ENCODE measurements at regions not wholly inside any gene's neighbourhood (a gene's known extent, or its start where the extent isn't known, plus 50 kb on each side); places are given as distances from the start of the nearest gene placed in this dataset.

DNA sequence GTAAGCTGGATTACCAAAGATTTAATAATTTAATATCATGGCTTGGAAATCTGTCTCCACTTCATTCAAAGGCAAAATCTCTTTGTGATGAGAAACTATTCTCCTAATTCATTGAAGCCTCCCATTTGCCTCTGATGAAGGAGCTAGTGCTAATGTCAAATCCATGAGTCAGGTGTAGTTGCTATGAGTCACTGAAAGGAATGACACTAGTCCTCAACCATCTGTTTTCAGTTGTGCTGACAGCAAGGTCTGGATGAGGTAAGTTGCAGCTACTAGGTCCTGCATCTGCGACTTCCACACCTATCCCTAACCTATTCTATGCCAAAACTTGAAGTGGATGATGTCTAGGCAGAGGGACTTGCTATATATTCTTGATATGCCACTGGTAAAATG lies 324.0 kb upstream of the UBE2E3 start:
- no peak for DNase-seq

- no peak for DNase-seq
Observed at GRCh38 chr2:180655842-180656454, 324.5 kb upstream of the UBE2E3 start.

DNA sequence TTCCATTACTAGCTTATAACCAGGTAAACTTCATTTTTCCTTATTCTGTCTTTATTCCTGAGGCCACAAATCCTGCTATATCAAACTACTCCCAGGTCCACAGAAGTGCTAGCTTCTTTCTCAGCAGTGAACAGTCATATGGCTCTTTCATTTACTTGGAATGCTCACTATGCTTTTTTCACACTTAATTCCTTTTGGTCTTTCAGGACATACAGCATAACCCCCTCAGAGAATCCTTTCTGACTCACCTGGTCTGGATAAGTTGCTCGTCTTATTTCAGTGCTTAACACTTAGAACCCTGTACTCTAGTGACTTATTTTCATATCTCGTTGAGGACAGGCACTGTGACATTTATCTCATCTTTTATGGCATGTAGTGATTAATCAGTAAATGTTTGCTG lies 325.0 kb upstream of the UBE2E3 start:
- no peak for DNase-seq

GRCh38 chr2:180653481-180653880 lies 326.9 kb upstream of the UBE2E3 start:
- DNase-seq, result no peak

GRCh38 chr2:180652794-180653193 lies 327.6 kb upstream of the UBE2E3 start:
- no peak for DNase-seq

- DNase-seq, result no peak
Observed at GRCh38 chr2:180651596-180651995, 328.8 kb upstream of the UBE2E3 start.

GRCh38 chr2:180647621-180648020 lies 332.8 kb upstream of the UBE2E3 start:
- no peak for DNase-seq

GRCh38 chr2:180647221-180647620 lies 333.2 kb upstream of the UBE2E3 start:
- no peak for DNase-seq

DNA sequence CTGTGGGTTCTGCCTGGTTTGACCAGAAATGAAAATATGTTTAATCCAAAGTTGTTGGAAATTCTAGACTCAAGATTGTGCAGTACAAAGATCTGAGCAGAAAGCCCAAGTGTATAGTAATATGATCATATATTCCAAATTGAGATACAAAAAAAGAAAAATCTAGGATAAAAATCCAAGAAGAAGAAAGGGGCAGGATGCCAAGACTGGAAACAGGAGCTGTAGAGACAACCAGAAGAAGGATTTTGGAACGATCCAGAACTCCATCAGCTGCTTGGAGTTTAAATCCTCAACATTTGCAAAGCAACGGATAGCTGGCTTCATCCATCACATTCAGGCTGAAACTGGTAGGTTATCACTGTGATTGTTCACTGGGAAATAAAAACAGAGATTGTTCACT lies 333.6 kb upstream of the UBE2E3 start:
- no peak for DNase-seq

DNA sequence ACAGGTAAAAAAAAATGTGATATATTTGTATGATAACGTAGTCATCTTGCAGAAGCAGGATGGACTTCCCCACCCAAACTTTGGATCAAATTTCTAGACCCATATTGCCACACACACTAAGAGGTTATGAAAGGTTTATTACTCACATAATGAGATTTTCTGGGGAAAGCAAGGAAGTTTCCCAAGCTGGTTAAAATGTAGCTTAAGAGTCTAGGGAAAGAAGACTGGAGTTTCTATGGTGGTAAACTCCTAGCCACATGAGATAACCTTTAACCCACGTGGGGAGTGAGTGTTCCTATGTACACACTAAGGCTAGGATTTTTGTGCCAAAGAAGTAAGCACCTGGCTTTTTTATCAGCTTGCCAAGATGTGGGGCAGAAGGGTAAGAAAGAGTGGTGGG lies 335.7 kb upstream of the UBE2E3 start:
- no peak for DNase-seq

GRCh38 chr2:180630756-180631155 lies 349.6 kb upstream of the UBE2E3 start:
- no peak for DNase-seq

GRCh38 chr2:180625006-180625844 lies 355.2 kb upstream of the UBE2E3 start:
- no peak for DNase-seq

GRCh38 chr2:180621941-180622918 lies 358.2 kb upstream of the UBE2E3 start:
- no peak for DNase-seq

DNA sequence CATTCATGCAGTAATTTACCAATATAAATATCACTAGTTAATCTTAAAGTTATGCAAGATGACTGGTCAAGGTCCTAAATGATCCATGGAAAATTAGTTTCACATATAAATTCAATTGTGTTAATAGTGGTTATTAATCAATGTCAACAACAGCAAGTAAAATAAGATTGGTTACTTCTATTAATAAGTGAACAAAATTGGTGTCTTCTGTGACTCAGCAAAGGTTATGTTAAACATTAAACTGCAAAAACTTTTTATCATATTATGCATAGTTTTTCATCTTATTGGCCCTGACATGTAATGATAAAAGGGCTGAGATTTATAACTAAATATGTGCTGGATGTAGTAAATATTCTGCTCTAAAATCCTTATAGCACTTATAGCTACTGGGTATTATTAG lies 359.0 kb upstream of the UBE2E3 start:
- no peak for DNase-seq

DNA sequence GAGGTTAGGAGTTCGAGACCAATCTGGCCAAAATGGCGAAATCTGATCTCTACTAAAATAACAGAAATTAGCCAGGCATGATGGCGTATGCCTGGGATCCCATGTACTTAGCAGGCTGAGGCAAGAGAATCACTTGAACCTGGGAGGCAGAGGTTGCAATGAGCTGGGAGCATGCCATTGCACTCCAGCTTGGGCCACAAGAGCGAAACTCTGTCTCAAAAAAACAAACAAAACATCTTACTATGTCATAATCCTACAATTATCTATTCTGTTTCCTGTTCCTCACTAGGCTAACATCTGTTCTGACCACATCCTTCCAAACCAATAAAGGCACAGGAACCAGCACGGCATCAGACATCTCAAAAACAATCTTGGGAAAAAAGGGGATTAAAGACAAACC lies 361.8 kb upstream of the UBE2E3 start:
- DNase-seq, result no peak

GRCh38 chr2:180614776-180615175 lies 365.6 kb upstream of the UBE2E3 start:
- no peak for DNase-seq

DNA sequence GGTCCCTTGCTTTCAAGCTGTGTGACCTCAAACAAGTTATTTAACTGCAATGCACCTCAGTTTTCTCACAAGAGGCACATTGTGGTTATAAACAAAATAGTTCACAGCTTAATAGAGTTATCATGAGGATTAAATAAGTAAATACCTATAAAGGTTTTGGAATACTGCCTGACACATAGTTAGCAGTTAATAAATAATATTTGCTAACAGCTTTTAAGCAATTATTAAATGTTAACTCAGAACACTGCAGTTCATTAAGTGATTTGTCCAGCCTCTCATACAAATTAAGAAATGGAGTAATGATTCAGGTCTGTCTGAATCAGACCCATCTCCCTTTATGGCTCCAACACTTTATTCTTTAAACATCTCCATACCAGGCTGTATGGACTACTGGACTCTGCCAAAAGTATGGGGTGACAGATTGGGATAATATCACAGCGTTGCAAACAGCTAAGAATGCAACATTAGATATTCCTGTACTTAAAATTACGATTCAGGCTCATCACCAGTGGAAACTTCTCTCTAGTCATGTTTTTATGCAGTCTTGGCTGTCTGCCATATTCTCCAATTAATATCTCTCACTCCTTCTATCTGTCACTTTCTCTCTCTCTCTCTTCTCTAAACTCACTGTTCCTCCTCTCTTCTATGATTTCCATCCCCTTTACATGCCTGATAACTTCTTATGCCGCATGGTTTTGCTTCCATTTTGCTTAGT lies 370.6 kb upstream of the UBE2E3 start:
- DNase-seq, result no peak

DNA sequence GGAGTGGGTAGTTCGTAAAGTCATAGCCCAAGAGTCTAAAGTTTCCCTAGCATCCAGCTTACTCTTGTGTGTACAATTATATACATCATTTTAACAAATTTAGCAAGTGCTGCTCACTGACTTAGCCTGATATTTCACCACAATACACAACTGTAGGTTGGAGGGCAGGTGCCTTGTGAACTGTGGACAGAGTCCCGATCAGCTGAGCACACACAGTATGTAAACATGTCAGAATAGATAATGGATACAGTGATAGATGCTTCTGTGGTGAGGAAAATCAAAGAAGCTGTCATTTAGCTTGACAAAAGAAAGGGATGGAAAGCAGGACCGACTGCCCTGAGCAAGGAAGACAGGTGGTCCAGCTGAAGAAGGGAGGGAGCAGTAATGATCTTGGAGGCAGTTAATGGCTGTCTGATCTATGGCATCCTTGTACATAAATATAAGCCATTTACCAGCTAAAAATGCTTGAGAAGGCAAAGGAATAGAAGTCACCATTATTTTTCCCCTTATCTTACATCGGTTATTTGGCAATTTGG lies 372.8 kb upstream of the UBE2E3 start:
- no peak for DNase-seq

DNA sequence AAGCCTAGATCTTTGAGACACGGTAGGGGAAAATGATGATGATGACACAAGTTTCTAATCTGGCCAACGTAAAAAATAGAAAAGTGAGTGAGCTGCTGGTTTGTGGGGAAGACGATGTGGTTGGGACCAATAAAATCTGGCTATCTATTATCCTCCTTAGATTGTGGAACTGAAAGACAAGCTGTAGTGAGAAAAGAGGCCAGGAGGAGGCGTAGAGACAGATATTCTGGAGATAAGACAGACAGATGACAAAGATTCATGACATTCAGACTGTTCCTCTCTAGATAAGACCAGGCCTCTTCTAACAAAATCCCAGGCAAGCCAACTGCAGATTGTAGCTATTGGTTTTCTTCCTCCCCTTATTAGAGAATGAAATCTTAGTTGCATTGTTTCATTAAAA lies 376.3 kb upstream of the UBE2E3 start:
- DNase-seq, result no peak

- DNase-seq, result no peak
Observed at GRCh38 chr2:180601016-180601415, 379.4 kb upstream of the UBE2E3 start.

DNA sequence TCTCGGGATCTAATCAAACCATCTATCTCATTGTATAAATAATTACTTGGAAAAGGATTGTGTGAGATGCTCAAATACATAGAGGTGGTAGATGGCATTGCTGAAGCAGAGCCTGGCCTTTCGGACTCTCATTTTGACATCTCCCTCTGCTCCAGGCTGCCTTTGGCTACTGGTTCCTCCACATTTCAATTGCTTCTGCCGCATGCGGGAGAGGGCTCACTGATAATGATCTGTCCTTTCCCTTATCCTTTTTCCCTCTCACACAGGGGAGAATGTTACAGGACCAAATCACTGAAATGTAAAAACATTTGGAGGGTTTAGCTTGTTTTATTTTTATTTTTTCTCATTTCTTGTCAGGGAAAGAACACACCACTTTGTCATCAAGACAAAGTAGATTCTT lies 380.6 kb upstream of the UBE2E3 start:
- no peak for DNase-seq

DNA sequence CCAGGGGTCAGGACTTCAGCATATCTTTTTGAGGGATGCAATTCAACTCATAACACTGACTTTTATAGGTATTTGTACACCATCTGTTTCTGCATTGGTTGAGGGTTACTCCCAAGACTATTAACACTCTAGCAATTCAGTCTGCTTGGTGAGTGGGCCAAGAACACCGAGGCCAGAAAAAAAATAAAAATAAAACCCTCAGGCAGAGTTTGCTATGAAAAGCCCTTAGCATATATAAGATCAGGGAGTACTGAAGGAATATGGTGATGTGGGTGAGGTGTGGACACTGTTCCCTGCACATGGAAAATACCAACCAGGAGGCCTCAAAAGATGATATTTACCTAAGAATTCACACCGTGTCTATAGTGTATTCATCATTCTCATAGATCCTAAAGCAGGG lies 383.2 kb upstream of the UBE2E3 start:
- DNase-seq, result no peak

- DNase-seq, result no peak
Observed at GRCh38 chr2:180596453-180596852, 384.0 kb upstream of the UBE2E3 start.

Measured in 8988T (cell line).